Thoracic aorta (tissue), 2 donors: ENCODE measurements at regions not wholly inside any gene's neighbourhood (a gene's known extent, or its start where the extent isn't known, plus 50 kb on each side); places are given as distances from the start of the nearest gene placed in this dataset.
"Not testable (repeated sequence)": the region's sequence is repeated elsewhere in the genome, so short reads cannot be mapped to it uniquely, and the experiment has no call there.

Experiments
- ATAC-seq: fragments of 150-250 bp; one replicate; pipeline ENCODE4 v1.8.0; 2017; ENCODE audit warnings: low read depth; ENCODE audit not compliant: insufficient number of reproducible peaks, low FRiP score
- DNase-seq: peaks from one replicate; pipeline ENCODE4 v3.0.0-alpha.2; 2020; ENCODE audit warnings: low spot score
- H3K27ac ChIP-seq, 2 donors: fragments of 200-600 bp; sonication (generic); 1 replicate in 1 of 2; 2 replicates in 1 of 2; pipeline ENCODE4 v1.5.1; 2016; ENCODE audit warnings: mild to moderate bottlenecking in 2 of 2, moderate library complexity in 2 of 2
- H3K27me3 ChIP-seq: fragments of 200-600 bp; sonication (generic); replicated peaks from 2 replicates; pipeline ENCODE4 v1.6.0; 2016; ENCODE audit warnings: mild to moderate bottlenecking; ENCODE audit not compliant: insufficient read depth
- H3K36me3 ChIP-seq: fragments of 200-600 bp; sonication (generic); one replicate; pipeline ENCODE4 v1.5.1; 2016
- H3K4me1 ChIP-seq, 2 donors: fragments of 200-600 bp; sonication (generic); 1 replicate in 1 of 2; 2 replicates in 1 of 2; pipeline versions ENCODE4 v1.5.1 to v1.6.0; 2016; ENCODE audit warnings: low read depth in 2 of 2, mild to moderate bottlenecking in 1 of 2; ENCODE audit not compliant: control insufficient read depth in 1 of 2
- H3K4me3 ChIP-seq: fragments of 200-600 bp; sonication (generic); 2 replicates; pipeline ENCODE4 v1.5.1; 2016; ENCODE audit warnings: mild to moderate bottlenecking
- H3K9me3 ChIP-seq: fragments of 200-600 bp; sonication (generic); 2 replicates; pipeline ENCODE4 v1.5.1; 2016
- CTCF ChIP-seq: fragments of 200-600 bp; sonication (generic); IDR thresholded peaks from one replicate; pipeline ENCODE4 v1.5.1; 2019; ENCODE audit warnings: antibody characterized with exemption

- H3K4me1 ChIP-seq: no peaks in the 10 kb centered on the region
- H3K36me3 ChIP-seq: no peaks in the 10 kb centered on the region
- no peaks in the 10 kb centered on the region for H3K9me3 ChIP-seq
- DNase-seq (no peak), ATAC-seq (no peak)
- no peaks in the 10 kb centered on the region for H3K27me3 ChIP-seq
- no peak for TF ChIP-seq CTCF
- H3K27ac ChIP-seq: no peak overlapping the region
- no peak overlapping the region for H3K4me3 ChIP-seq
Measured at GRCh38 chr11:22543261-22543660, 82.4 kb downstream of the FANCF start.

- DNase-seq (no peak), ATAC-seq (no peak)
- no peaks in the 10 kb centered on the region for H3K4me1 ChIP-seq
- H3K27me3 ChIP-seq: no peaks in the 10 kb centered on the region
- H3K27ac ChIP-seq: no peak overlapping the region
- H3K36me3 ChIP-seq: no peaks in the 10 kb centered on the region
- no peak for TF ChIP-seq CTCF
- no peak overlapping the region for H3K4me3 ChIP-seq
- H3K9me3 ChIP-seq: no peaks in the 10 kb centered on the region
Measured at GRCh38 chr11:22539821-22540256, 85.8 kb downstream of the FANCF start.

- no peaks in the 10 kb centered on the region for H3K27me3 ChIP-seq
- ATAC-seq (no peak), DNase-seq (no peak)
- H3K27ac ChIP-seq: no peak overlapping the region
- TF ChIP-seq CTCF: no peak
- no peak overlapping the region for H3K4me3 ChIP-seq
- no peaks in the 10 kb centered on the region for H3K36me3 ChIP-seq
- H3K4me1 ChIP-seq: no peaks in the 10 kb centered on the region
- H3K9me3 ChIP-seq: no peaks in the 10 kb centered on the region
Measured at GRCh38 chr11:22536071-22536470, 89.6 kb downstream of the FANCF start.

- ATAC-seq, H3K36me3 ChIP-seq, H3K4me3 ChIP-seq, DNase-seq, H3K27ac ChIP-seq, H3K4me1 ChIP-seq, H3K9me3 ChIP-seq, H3K27me3 ChIP-seq: not testable (repeated sequence)
Measured at GRCh38 chr11:22528612-22529429, 96.8 kb downstream of the FANCF start.

- Histone ChIP-seq H3K36me3 (no peaks in the 10 kb centered on the region), H3K27me3 (no peaks in the 10 kb centered on the region), H3K27ac (no peak overlapping the region), H3K4me1 (no peaks in the 10 kb centered on the region), H3K4me3 (no peak overlapping the region), H3K9me3 (no peaks in the 10 kb centered on the region)
- TF ChIP-seq CTCF: no peak
- DNase-seq: no peak
- no peak for ATAC-seq
Measured at GRCh38 chr11:22522225-22522624, 103.4 kb downstream of the FANCF start.

GRCh38 chr11:22521226-22521625 lies 104.4 kb downstream of the FANCF start:
- H3K36me3 ChIP-seq: no peaks in the 10 kb centered on the region
- ATAC-seq (no peak), DNase-seq (no peak)
- H3K9me3 ChIP-seq: no peaks in the 10 kb centered on the region
- no peak overlapping the region for H3K27ac ChIP-seq
- no peak overlapping the region for H3K4me3 ChIP-seq
- no peaks in the 10 kb centered on the region for H3K27me3 ChIP-seq
- no peaks in the 10 kb centered on the region for H3K4me1 ChIP-seq
- TF ChIP-seq CTCF: no peak
